ENCODE measurements at regions not wholly inside any gene's neighbourhood (a gene's known extent, or its start where the extent isn't known, plus 50 kb on each side); places are given as distances from the start of the nearest gene placed in this dataset.

- Histone ChIP-seq H3K36me3 (no peaks in the 10 kb centered on the region), H3K27me3 (no peaks in the 10 kb centered on the region), H3K4me3 (no peak overlapping the region), H3K4me1 (no peaks in the 10 kb centered on the region), H3K9me3 (no peaks in the 10 kb centered on the region), H3K27ac (no peak overlapping the region)
- DNase-seq (ENCODE audit: low spot score in 2 of 2): no peak
- TF ChIP-seq POLR2A (IDR thresholded peaks at IDR 0.05): no peak
- TF ChIP-seq POLR2AphosphoS5 (IDR thresholded peaks at IDR 0.05): no peak
- TF ChIP-seq CTCF (IDR thresholded peaks at IDR 0.05): no peak
- intact Hi-C loops (cut with DNase I; ENCODE audit: low total_unique reads): no loop called here
Observed at GRCh38 chr3:22899441-22899840, 303.7 kb upstream of the UBE2E2 start.

GRCh38 chr3:22900296-22900695, 302.8 kb upstream of the UBE2E2 start:
- Histone ChIP-seq H3K36me3 (no peaks in the 10 kb centered on the region), H3K4me1 (no peaks in the 10 kb centered on the region), H3K27ac (no peak overlapping the region), H3K4me3 (no peak overlapping the region), H3K9me3 (no peaks in the 10 kb centered on the region), H3K27me3 (no peaks in the 10 kb centered on the region)
- TF ChIP-seq POLR2AphosphoS5 (IDR thresholded peaks at IDR 0.05): no peak
- TF ChIP-seq POLR2A (IDR thresholded peaks at IDR 0.05): no peak
- TF ChIP-seq CTCF (IDR thresholded peaks at IDR 0.05): no peak
- intact Hi-C loops (cut with DNase I; ENCODE audit: low total_unique reads): no loop called here
- DNase-seq (ENCODE audit: low spot score in 2 of 2): no peak

GRCh38 chr3:22901684-22902083, 301.4 kb upstream of the UBE2E2 start:
- no peak for TF ChIP-seq POLR2A (IDR thresholded peaks at IDR 0.05)
- no peak for TF ChIP-seq CTCF (IDR thresholded peaks at IDR 0.05)
- no peak for TF ChIP-seq POLR2AphosphoS5 (IDR thresholded peaks at IDR 0.05)
- intact Hi-C loops (cut with DNase I; ENCODE audit: low total_unique reads): no loop called here
- Histone ChIP-seq H3K9me3 (no peaks in the 10 kb centered on the region), H3K4me3 (no peak overlapping the region), H3K36me3 (no peaks in the 10 kb centered on the region), H3K4me1 (no peaks in the 10 kb centered on the region), H3K27ac (no peak overlapping the region), H3K27me3 (no peaks in the 10 kb centered on the region)
- DNase-seq (ENCODE audit: low spot score in 2 of 2): no peak

GRCh38 chr3:22907161-22907780, 295.9 kb upstream of the UBE2E2 start:
- intact Hi-C loops (cut with DNase I; ENCODE audit: low total_unique reads): no loop called here
- DNase-seq (ENCODE audit: low spot score in 2 of 2): no peak
- TF ChIP-seq CTCF (IDR thresholded peaks at IDR 0.05): no peak
- TF ChIP-seq POLR2A (IDR thresholded peaks at IDR 0.05): no peak
- TF ChIP-seq POLR2AphosphoS5 (IDR thresholded peaks at IDR 0.05): no peak
- Histone ChIP-seq H3K4me1 (no peaks in the 10 kb centered on the region), H3K4me3 (no peak overlapping the region), H3K36me3 (no peaks in the 10 kb centered on the region), H3K27me3 (no peaks in the 10 kb centered on the region), H3K27ac (no peak overlapping the region), H3K9me3 (no peaks in the 10 kb centered on the region)

GRCh38 chr3:22907796-22908195, 295.3 kb upstream of the UBE2E2 start:
- H3K4me1 ChIP-seq: no peaks in the 10 kb centered on the region
- no peak overlapping the region for H3K4me3 ChIP-seq
- H3K27me3 ChIP-seq: no peaks in the 10 kb centered on the region
- no peaks in the 10 kb centered on the region for H3K36me3 ChIP-seq
- no peaks in the 10 kb centered on the region for H3K9me3 ChIP-seq
- intact Hi-C loops (cut with DNase I; ENCODE audit: low total_unique reads): no loop called here
- no peak overlapping the region for H3K27ac ChIP-seq
- TF ChIP-seq POLR2A (IDR thresholded peaks at IDR 0.05) (no peak), POLR2AphosphoS5 (IDR thresholded peaks at IDR 0.05) (no peak), CTCF (IDR thresholded peaks at IDR 0.05) (no peak)
- DNase-seq (ENCODE audit: low spot score in 2 of 2): no peak
